KMS-11 (cell line): ENCODE measurements at regions not wholly inside any gene's neighbourhood (a gene's known extent, or its start where the extent isn't known, plus 50 kb on each side); places are given as distances from the start of the nearest gene placed in this dataset.
"Not testable (repeated sequence)": the region's sequence is repeated elsewhere in the genome, so short reads cannot be mapped to it uniquely, and the experiment has no call there.

Experiments used
- H2AFZ ChIP-seq: fragments of 200-600 bp; sonication (generic); 2 replicates; pipeline ENCODE4 v1.6.1; 2016; ENCODE audit warnings: antibody characterized with exemption, mixed run types, low read depth
- H3K27ac ChIP-seq: fragments of 200-600 bp; sonication (generic); 2 replicates; pipeline ENCODE4 v1.6.1; 2016; ENCODE audit warnings: mild to moderate bottlenecking, mixed run types
- H3K27me3 ChIP-seq: fragments of 200-600 bp; sonication (generic); 2 replicates; pipeline ENCODE4 v1.6.1; 2017; ENCODE audit warnings: mild to moderate bottlenecking, low read depth, mixed run types, moderate library complexity; ENCODE audit not compliant: insufficient read depth
- H3K36me3 ChIP-seq: fragments of 200-600 bp; sonication (generic); 2 replicates; pipeline ENCODE4 v1.6.1; 2017; ENCODE audit warnings: mild to moderate bottlenecking, mixed run types; ENCODE audit not compliant: insufficient read depth
- H3K4me1 ChIP-seq: fragments of 200-600 bp; sonication (generic); 2 replicates; pipeline ENCODE4 v1.6.1; 2016; ENCODE audit warnings: mild to moderate bottlenecking, low read depth, mixed run types; ENCODE audit not compliant: poor library complexity, severe bottlenecking
- H3K4me2 ChIP-seq: fragments of 200-600 bp; sonication (generic); 2 replicates; pipeline ENCODE4 v1.7.0; 2016; ENCODE audit warnings: mild to moderate bottlenecking, mixed run types
- H3K4me3 ChIP-seq: fragments of 200-600 bp; sonication (generic); IDR thresholded peaks from 2 replicates; pipeline ENCODE4 v1.6.1; 2017; ENCODE audit warnings: low read depth, low read length, mixed read lengths; ENCODE audit not compliant: insufficient read depth
- H3K79me2 ChIP-seq: fragments of 200-600 bp; sonication (generic); 2 replicates; pipeline ENCODE4 v1.6.1; 2016; ENCODE audit warnings: low read depth, mixed run types; ENCODE audit not compliant: insufficient read depth
- H3K9ac ChIP-seq: fragments of 200-600 bp; sonication (generic); 2 replicates; pipeline ENCODE4 v1.6.1; 2016; ENCODE audit warnings: mild to moderate bottlenecking, mixed run types
- H4K20me1 ChIP-seq: fragments of 200-600 bp; sonication (generic); 2 replicates; pipeline ENCODE4 v1.6.1; 2016; ENCODE audit warnings: mild to moderate bottlenecking, mixed run types; ENCODE audit not compliant: insufficient read depth
- CTCF ChIP-seq: fragments of 200-600 bp; sonication (generic); conservative IDR thresholded peaks from 2 replicates; pipeline ENCODE4 v1.6.1; 2017; ENCODE audit warnings: low read depth, mild to moderate bottlenecking, antibody characterized with exemption, low read length, moderate library complexity, mixed read lengths

GRCh38 chr2:234363011-234363487 lies 133.8 kb downstream of the ARL4C start:
- Histone ChIP-seq H3K27me3 (no peaks in the 10 kb centered on the region), H3K4me3 (no peak overlapping the region), H3K36me3 (no peaks in the 10 kb centered on the region), H3K79me2 (no peaks in the 10 kb centered on the region), H3K4me1 (no peaks in the 10 kb centered on the region), H3K9ac (no peak overlapping the region), H4K20me1 (no peaks in the 10 kb centered on the region), H3K4me2 (no peak overlapping the region), H2AFZ (no peak overlapping the region), H3K27ac (no peak overlapping the region)
- no peak for TF ChIP-seq CTCF

GRCh38 chr2:234360313-234360975 lies 136.4 kb downstream of the ARL4C start:
- H3K27ac ChIP-seq: not testable (repeated sequence)

GRCh38 chr2:234357666-234358065 lies 139.2 kb downstream of the ARL4C start:
- Histone ChIP-seq H2AFZ (no peak overlapping the region), H3K4me1 (no peaks in the 10 kb centered on the region), H3K4me2 (no peak overlapping the region), H3K9ac (no peak overlapping the region), H3K4me3 (no peak overlapping the region), H3K27me3 (no peaks in the 10 kb centered on the region), H4K20me1 (no peaks in the 10 kb centered on the region), H3K79me2 (no peaks in the 10 kb centered on the region), H3K27ac (no peak overlapping the region), H3K36me3 (no peaks in the 10 kb centered on the region)
- TF ChIP-seq CTCF: no peak

More at GRCh38 chr2:234360313-234360975, 136.4 kb downstream of the ARL4C start:
- not testable (repeated sequence) for H4K20me1 ChIP-seq, H3K9ac ChIP-seq, H3K4me3 ChIP-seq, H3K4me1 ChIP-seq, H3K79me2 ChIP-seq, H3K27me3 ChIP-seq, H3K36me3 ChIP-seq, H3K4me2 ChIP-seq, H2AFZ ChIP-seq

GRCh38 chr2:234355808-234356365 lies 141.0 kb downstream of the ARL4C start:
- H2AFZ ChIP-seq: no peak overlapping the region

More at GRCh38 chr2:234355808-234356365, 141.0 kb downstream of the ARL4C start:
- H3K4me1 ChIP-seq: no peaks in the 10 kb centered on the region
- no peak overlapping the region for H3K27ac ChIP-seq
- H3K4me3 ChIP-seq: no peak overlapping the region
- H3K36me3 ChIP-seq: no peaks in the 10 kb centered on the region; the same call in 1 of the 2 replicates
- H3K27me3 ChIP-seq: no peaks in the 10 kb centered on the region
- TF ChIP-seq CTCF: no peak
- H3K9ac ChIP-seq: no peak overlapping the region
- no peaks in the 10 kb centered on the region for H3K79me2 ChIP-seq
- no peaks in the 10 kb centered on the region for H4K20me1 ChIP-seq
- H3K4me2 ChIP-seq: no peak overlapping the region
